ENCODE measurements at regions not wholly inside any gene's neighbourhood (a gene's known extent, or its start where the extent isn't known, plus 50 kb on each side); places are given as distances from the start of the nearest gene placed in this dataset.
A peak's percentile ranks its signal among the peaks of the same experiment; 100 is the strongest.

DNA sequence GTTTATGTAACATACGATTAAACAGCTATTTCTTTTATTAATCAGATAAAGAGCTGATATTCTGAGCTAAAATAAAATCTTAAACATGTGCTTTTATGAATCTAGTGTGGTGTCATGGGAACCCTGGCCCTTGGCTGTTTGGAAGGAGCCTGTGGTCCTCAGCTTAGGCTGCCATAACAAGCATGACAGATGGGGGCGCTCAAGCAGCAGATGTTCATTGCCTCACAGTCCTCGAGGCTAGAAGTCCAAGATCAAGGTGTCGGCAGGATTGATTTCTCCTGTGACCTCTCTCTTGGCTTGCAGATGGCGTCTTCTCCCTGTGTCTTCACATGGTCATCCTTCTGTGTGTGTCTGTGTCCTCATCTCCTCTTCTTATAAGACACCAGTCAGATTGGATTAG lies 448.2 kb downstream of the GADD45G start:
- Histone ChIP-seq H4K20me1 (replicated peaks; ENCODE audit: insufficient read depth) (no peaks in the 10 kb centered on the region), H3K27ac (ENCODE audit: low read depth) (no peak overlapping the region), H3F3A (replicated peaks; ENCODE audit: low read depth) (no peaks in the 10 kb centered on the region), H2AFZ (no peak overlapping the region), H3K4me2 (no peak overlapping the region), H3K27me3 (ENCODE audit: insufficient read depth) (no peaks in the 10 kb centered on the region), H3K4me3 (no peak overlapping the region), H3K36me3 (ENCODE audit: insufficient read depth) (no peaks in the 10 kb centered on the region), H3K79me2 (replicated peaks; ENCODE audit: insufficient read depth) (no peaks in the 10 kb centered on the region), H3K4me1 (ENCODE audit: insufficient read depth) (no peaks in the 10 kb centered on the region), H3K9me2 (ENCODE audit: insufficient read depth) (peaks cover 2% of the 10 kb centered on the region; the same call in 1 of the 2 replicates)
- H3K27ac Mint-ChIP-seq, result no peak overlapping the region
- H3K4me1 Mint-ChIP-seq, result no peaks in the 10 kb centered on the region
- peaks cover 18% of the 10 kb centered on the region for H3K9me3 Mint-ChIP-seq
- H3K27me3 Mint-ChIP-seq (ENCODE audit: insufficient read depth, low read depth, poor library complexity), result no peaks in the 10 kb centered on the region
- ATAC-seq, result peak; percentile 67
- H3K4me3 Mint-ChIP-seq, result no peak overlapping the region
- peaks cover 10% of the 10 kb centered on the region; the same call in 2 of the 3 replicates for H3K36me3 Mint-ChIP-seq (ENCODE audit: low read depth)
- TF ChIP-seq CTCF (conservative IDR thresholded peaks at IDR 0.05; ENCODE audit: low read depth in 2 of 2) (peak; percentile 60 to 80), ZNF462 (CRISPR knock-in tag; IDR thresholded peaks at IDR 0.05) (no peak)
- peak; percentile 74 for DNase-seq (ENCODE audit: low spot score)

GRCh38 chr9:90054810-90055209 lies 450.0 kb downstream of the GADD45G start:
- no peaks in the 10 kb centered on the region for H3K27me3 ChIP-seq (ENCODE audit: insufficient read depth)
- H3K36me3 Mint-ChIP-seq (ENCODE audit: low read depth), result peaks cover 10% of the 10 kb centered on the region; the same call in 2 of the 3 replicates
- no peak overlapping the region for H3K27ac ChIP-seq (ENCODE audit: low read depth)
- H3K27ac Mint-ChIP-seq, result no peak overlapping the region
- ATAC-seq (no peak), DNase-seq (ENCODE audit: low spot score) (no peak)
- H3K27me3 Mint-ChIP-seq (ENCODE audit: insufficient read depth, low read depth, poor library complexity), result peaks cover 1% of the 10 kb centered on the region
- peaks cover 18% of the 10 kb centered on the region for H3K9me3 Mint-ChIP-seq
- no peaks in the 10 kb centered on the region for H3K4me1 ChIP-seq (ENCODE audit: insufficient read depth)
- peaks cover 2% of the 10 kb centered on the region; the same call in 1 of the 2 replicates for H3K9me2 ChIP-seq (ENCODE audit: insufficient read depth)
- H3K4me3 ChIP-seq, result no peak overlapping the region
- no peaks in the 10 kb centered on the region for H3F3A ChIP-seq (replicated peaks; ENCODE audit: low read depth)
- H2AFZ ChIP-seq, result no peak overlapping the region
- no peaks in the 10 kb centered on the region for H3K4me1 Mint-ChIP-seq
- no peak overlapping the region for H3K4me2 ChIP-seq
- H3K36me3 ChIP-seq (ENCODE audit: insufficient read depth), result no peaks in the 10 kb centered on the region
- H3K79me2 ChIP-seq (replicated peaks; ENCODE audit: insufficient read depth), result no peaks in the 10 kb centered on the region
- H4K20me1 ChIP-seq (replicated peaks; ENCODE audit: insufficient read depth), result no peaks in the 10 kb centered on the region
- no peak overlapping the region for H3K4me3 Mint-ChIP-seq
- no peak for TF ChIP-seq JUNB (IDR thresholded peaks at IDR 0.05; ENCODE audit: unreplicated experiment)
- TF ChIP-seq POLR2AphosphoS5 (IDR thresholded peaks at IDR 0.05; ENCODE audit: low read depth), result no peak
- no peak for TF ChIP-seq EZH2phosphoT487 (IDR thresholded peaks at IDR 0.05; ENCODE audit: unreplicated experiment)
- TF ChIP-seq EZH2 (IDR thresholded peaks at IDR 0.05; ENCODE audit: low read depth, unreplicated experiment), result no peak
- no peak for TF ChIP-seq ZNF331 (CRISPR knock-in tag; IDR thresholded peaks at IDR 0.05; ENCODE audit: low read depth)
- no peak for TF ChIP-seq CREB1 (CRISPR knock-in tag; IDR thresholded peaks at IDR 0.05; ENCODE audit: low read depth)
- no peak for TF ChIP-seq ZNF114 (CRISPR knock-in tag; IDR thresholded peaks at IDR 0.05)
- TF ChIP-seq CTCF (conservative IDR thresholded peaks at IDR 0.05; ENCODE audit: low read depth in 2 of 2), result no peak
- TF ChIP-seq STAT1 (IDR thresholded peaks at IDR 0.05; ENCODE audit: unreplicated experiment), result no peak
- TF ChIP-seq NANOG (IDR thresholded peaks at IDR 0.05; ENCODE audit: borderline replicate concordance), result no peak

Measured in GM23338 (cell line).